8988T (cell line): ENCODE measurements at regions not wholly inside any gene's neighbourhood (a gene's known extent, or its start where the extent isn't known, plus 50 kb on each side); places are given as distances from the start of the nearest gene placed in this dataset.
"Not testable (repeated sequence)": the region's sequence is repeated elsewhere in the genome, so short reads cannot be mapped to it uniquely, and the experiment has no call there.

Source experiments
- DNase-seq: peaks from one replicate; pipeline ENCODE4 v3.0.0; 2011

- DNase-seq = no peak
These were observed 190.3 kb upstream of the TAB2 start for GRCh38 chr6:149127212-149127611.

DNA sequence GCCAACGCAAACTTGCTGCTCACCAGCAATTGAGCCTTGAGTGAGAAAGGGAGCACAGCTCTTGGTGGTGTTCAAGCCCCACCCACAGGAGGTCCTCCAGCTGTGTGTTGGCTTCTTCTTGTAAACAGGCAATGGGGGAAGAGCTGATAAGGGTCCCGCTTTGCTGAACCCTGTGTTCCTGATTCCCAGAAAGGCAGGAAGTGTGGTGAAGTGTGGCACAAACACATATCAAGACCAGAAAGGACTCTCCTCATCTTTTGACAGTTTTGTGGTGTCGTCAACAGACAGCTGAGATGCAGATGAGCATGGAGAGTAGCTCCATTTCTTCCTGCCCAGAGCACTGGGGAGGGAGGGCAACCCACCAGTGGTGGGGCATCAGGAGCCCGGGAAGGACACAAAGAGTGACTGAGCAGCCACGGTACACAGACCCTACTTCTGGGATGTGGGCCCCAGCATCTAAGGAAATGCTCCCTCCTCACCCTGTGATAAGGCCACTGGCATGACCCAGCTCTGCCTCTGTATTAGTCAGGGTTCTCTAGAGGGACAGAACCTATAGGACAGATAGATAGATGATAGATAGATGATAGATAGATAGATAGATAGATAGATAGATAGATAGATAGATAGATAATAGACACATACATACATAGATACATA lies 188.9 kb upstream of the TAB2 start:
- no peak for DNase-seq

DNA sequence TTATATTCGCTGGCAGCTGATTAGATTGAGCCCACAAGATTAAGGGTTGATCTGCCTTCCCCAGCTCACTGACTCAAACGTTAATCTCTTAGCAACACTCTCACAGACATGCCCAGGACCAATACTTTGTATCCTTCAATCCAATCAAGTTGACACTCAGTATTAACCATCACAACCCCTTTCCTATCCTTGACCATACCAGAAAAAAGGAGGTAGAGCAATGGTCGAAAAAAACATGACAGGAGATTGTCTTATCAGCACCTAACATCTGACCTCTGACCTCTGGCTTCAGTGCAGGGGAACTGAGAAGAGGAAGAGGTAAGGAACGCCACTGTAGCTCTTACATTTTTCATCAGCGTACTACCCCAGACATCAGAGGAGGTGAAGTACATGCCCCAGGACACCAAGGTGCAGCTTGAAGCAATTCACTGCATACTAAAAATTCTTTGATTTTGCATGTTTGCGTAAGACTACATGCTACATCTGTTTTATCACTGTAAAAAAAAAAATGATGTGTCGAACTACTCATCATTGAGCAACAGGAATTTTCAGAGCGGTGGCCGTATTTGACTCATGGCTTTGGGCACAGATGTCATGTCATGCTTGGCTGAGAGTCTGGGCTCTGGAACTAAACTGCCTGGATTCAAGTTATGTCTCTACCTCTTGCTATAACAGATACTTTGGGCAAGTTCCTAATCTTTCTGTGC lies 188.0 kb upstream of the TAB2 start:
- no peak for DNase-seq

DNA sequence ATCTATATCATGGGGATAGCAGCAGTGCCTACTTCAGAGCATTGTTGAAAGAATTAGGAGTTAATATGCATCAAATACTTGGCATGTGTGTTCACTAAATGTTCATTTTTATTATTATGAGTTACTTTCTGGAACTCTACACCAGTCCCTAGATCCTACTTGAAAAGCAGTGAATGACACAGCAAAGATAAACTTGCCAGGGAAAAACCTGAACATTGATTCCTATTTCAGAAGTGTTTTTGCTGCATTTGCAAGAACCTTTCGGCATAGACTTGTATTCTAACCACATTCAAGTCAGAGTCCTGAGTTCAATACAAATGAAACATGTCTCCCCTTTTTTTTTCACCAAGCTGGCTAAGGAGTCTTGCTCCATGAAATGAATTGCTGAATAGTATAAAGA lies 187.4 kb upstream of the TAB2 start:
- DNase-seq = no peak

DNA sequence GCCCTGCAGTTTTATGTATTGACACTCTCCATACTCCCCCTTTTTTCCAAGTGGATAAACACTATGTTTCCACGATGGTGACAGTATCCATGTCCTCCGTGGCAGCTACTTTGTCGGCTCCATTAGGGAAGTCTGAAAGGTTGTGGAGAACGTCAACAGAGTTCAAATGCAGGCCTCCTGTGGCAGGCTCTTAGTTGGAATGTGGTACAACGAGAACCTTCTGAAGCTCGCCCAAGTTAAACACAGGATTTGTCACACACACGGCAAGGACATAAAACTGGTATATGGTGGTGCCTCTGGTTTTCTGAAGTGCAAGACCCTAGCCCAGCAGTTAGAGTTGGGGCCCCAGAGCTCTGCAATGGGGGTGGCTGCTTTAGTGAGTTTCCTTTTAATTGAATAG lies 187.0 kb upstream of the TAB2 start:
- DNase-seq = no peak

GRCh38 chr6:149131891-149132290 lies 185.6 kb upstream of the TAB2 start:
- no peak for DNase-seq

GRCh38 chr6:149132336-149132735 lies 185.2 kb upstream of the TAB2 start:
- DNase-seq = no peak

- DNase-seq = no peak
These were observed 183.0 kb upstream of the TAB2 start for GRCh38 chr6:149134511-149134933.

GRCh38 chr6:149135809-149136208 lies 181.7 kb upstream of the TAB2 start:
- DNase-seq = no peak

DNA sequence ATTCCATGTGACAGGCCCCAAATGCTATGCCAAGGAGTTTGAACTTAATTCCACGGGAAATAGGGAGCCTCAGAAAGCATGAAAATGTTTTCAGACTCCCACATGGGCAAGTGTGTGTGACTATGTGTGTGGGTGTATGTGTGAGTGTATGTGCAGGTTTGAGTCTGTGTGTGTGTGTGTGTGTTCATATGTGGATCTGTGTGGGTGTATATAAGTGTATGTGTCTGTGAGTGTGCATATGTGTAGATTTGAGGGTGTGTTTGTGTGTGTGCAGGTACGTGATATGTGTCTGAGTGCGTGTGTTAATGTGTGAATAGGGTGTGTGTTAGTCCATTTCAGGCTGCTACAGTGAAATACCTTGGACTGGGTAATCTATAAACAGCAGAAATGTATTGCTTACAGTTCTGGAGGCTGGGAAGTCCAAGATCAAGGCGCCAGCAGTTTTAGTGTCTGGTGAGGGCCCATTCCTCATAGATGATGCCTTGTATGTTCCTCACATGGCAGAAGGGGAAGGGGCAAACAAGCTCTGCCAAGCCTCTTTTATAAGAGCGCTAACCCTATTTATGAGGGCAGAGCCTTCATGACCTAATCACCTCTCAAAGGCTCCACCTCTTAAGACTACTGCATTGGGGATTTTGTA lies 181.1 kb upstream of the TAB2 start:
- DNase-seq = no peak

GRCh38 chr6:149136913-149137286 lies 180.6 kb upstream of the TAB2 start:
- DNase-seq = no peak

- DNase-seq = no peak
These were observed 179.9 kb upstream of the TAB2 start for GRCh38 chr6:149137594-149137993.

DNA sequence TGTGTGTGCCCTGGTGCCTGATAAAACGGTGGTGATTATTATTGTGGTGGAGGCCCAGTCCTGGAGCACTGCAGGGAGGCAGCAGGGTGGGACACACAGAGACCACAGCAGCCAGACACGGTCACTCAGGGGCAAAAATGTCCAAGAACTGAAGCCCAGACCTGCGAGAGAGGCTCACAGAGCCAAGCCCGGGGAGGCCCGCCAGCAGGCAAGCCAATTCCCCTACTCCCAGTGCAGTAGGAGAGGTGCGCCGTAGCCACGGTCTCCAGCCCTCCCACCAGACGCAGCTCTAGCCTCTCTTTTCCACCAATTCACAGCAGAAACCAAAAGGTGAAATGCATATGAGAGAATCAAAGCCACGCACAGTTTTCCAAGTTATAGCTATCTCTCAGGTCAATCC lies 179.4 kb upstream of the TAB2 start:
- DNase-seq = no peak

DNA sequence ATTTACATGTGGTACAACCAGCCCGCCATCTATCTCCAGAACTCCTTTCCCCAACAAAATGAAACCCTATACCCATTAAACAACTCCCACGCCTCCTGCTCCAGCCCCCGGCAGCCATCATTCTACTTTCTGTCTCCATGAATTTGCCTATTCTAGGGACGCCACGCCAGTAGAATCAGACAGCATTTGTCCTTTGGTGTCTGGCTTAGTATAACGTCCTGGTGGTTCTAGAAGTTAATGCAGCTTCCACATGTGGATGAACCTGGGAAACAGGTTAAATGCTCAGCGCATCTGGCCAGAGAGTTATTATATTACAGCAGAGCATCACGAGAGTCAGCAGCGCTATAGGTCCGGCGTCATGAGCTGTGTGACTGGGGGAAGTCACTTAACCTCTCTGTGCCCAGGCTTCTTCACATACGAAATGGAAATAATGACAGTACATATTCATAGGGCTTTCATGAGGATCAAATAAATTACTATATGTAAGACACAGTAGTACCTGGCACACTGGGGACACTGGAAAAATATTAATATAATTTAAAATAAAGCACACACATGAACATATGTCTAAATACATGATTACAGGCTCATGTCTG lies 178.7 kb upstream of the TAB2 start:
- no peak for DNase-seq

DNA sequence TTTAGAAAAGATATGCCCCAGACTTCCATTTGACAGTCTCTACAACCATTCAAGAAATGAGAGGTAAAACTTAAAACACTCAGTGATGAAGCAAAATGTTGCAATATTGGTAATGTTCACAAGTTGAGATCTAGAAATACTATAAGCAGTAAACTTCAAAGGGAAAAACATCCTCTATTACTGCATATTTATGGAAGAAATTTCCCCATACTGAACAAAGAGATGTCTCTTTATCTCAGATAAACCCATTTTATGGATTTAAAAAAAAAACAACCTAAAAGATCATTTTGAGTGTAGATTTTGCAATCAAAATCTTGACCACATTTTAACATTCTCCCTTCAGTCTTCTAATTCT lies 177.8 kb upstream of the TAB2 start:
- no peak for DNase-seq

DNA sequence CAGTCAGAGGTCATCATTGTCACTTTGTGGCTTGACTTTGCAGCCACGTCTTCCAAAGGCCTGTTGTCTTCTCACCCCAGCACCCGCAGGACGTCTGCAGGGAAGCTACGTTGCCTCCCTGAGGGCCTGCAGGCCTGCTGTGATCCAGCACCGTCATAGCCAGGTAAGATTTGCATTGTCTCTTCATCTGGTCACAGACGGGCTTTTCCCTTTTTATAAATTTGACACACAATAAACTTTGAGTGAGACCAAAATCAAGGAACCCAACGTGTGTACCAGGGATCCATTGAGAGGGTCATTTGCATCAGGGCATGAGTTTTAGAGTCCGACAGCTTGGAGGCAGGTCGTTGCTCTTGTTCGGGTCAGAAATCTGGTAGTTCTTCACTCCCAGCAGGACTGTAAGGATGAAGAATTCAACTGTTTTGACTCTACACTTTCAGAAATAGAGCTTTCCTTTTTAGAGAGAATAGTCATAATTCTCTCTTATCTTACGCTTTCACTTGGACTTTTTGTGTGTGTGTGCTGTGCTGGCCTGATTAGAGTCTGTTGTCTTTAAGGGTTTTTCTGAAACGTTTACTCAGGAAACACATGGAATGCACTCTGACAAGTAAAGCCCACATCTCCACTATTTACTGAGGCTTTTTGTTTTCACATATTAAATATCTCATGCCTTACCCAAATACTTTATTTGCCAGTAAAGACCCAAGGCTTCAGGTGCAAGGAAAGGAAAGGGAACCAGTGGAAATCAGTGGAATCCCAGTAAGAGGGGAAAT lies 177.2 kb upstream of the TAB2 start:
- DNase-seq = no peak

- no peak for DNase-seq
These were observed 176.6 kb upstream of the TAB2 start for GRCh38 chr6:149140910-149141290.

- DNase-seq = no peak
These were observed 174.5 kb upstream of the TAB2 start for GRCh38 chr6:149142924-149143429.

- not testable (repeated sequence) for DNase-seq
These were observed 171.7 kb upstream of the TAB2 start for GRCh38 chr6:149145800-149146199.

DNA sequence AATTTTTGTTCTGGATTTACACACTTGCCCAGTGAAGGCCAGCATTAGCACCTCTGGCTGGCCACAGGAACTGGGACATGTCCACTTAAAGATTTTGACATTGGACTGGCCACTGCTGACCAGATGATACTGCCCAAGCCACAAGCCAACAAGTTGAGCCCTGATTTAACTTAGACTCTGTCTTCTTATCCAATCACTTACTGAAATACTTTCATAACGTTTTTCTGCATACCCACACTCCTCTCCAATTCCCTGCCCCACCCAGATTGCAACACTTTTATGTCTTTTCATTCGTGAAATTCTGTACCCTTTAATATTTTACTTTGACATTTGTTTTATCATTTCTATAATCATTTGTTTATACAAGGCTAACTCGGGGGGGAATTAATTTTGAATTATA lies 170.3 kb upstream of the TAB2 start:
- DNase-seq = no peak

DNA sequence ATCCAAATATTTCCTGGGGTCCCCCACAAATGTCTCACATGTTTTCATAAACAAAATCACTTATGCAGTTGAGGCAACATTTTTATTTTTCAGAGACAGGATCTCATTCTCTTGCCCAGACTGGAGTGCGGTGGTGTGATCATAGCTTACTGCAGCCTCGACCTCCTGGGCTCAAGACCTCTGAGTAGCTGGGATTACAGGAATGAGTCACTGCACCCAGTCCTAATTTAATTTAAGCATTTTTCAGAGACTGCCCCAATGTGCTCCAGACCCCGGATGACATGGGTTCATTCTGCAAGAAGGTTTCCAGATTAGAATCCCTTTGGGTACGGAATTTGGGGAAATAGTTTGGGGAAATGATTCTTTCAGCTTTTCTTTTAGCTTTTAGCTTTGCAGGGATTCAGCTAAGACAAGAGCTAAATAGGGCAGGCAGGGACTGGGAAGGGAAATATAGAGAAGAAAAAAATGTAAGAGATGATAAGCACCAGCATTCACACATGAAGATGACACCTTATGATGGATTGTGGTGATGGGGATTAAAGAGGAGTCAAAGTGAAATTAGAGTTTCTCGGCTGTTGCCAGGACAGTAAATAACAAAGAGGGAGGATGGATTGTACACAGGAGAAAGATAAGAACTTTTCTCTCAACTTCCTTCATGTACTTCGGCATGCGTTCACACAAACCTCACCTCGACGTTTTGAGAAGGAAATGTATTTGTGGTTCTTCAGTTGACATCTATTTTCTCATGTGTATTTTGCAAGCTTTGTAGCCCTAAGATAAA lies 169.4 kb upstream of the TAB2 start:
- DNase-seq = no peak

- no peak for DNase-seq
These were observed 167.9 kb upstream of the TAB2 start for GRCh38 chr6:149149653-149150052.
